Astrocyte of the spinal cord (primary cell): ENCODE measurements at regions not wholly inside any gene's neighbourhood (a gene's known extent, or its start where the extent isn't known, plus 50 kb on each side); places are given as distances from the start of the nearest gene placed in this dataset.

Source experiments
- DNase-seq: peaks from one replicate; pipeline ENCODE4 v3.0.0; 2011; ENCODE audit warnings: low read depth, low spot score
- H3K4me3 ChIP-seq: 2 replicates; pipeline ENCODE4 v1.5.1; 2011; ENCODE audit warnings: low read depth, mild to moderate bottlenecking, low read length, moderate library complexity
- CTCF ChIP-seq: IDR thresholded peaks from 2 replicates; pipeline ENCODE4 v1.5.1; 2012; ENCODE audit warnings: low read depth, mild to moderate bottlenecking, low read length, inconsistent platforms
- in situ Hi-C: cut with HindIII; loops from 2 replicates; pipeline ENCODE4 v1.10.0; 2017; ENCODE audit warnings: low sequenced_read_pairs

- no peak for DNase-seq
- in situ Hi-C loops = no loop called here
- H3K4me3 ChIP-seq = no peak overlapping the region
- TF ChIP-seq CTCF = no peak
Measured at GRCh38 chr11:131079036-131079435, 162.8 kb upstream of the SNX19 start.

- no peak overlapping the region for H3K4me3 ChIP-seq
- DNase-seq = no peak
- no peak for TF ChIP-seq CTCF
- in situ Hi-C loops = no loop called here
Measured at GRCh38 chr11:131089727-131090245, 173.5 kb upstream of the SNX19 start.

- TF ChIP-seq CTCF = no peak
- DNase-seq = no peak
- in situ Hi-C loops = no loop called here
- H3K4me3 ChIP-seq = no peak overlapping the region
Measured at GRCh38 chr11:131092469-131092868, 176.2 kb upstream of the SNX19 start.

- no peak for DNase-seq
- in situ Hi-C loops = no loop called here
- no peak for TF ChIP-seq CTCF
- H3K4me3 ChIP-seq = no peak overlapping the region
Measured at GRCh38 chr11:131094827-131095226, 178.5 kb upstream of the SNX19 start.

- in situ Hi-C loops = no loop called here
- no peak overlapping the region for H3K4me3 ChIP-seq
- TF ChIP-seq CTCF = no peak
- DNase-seq = no peak
Measured at GRCh38 chr11:131095511-131096185, 179.4 kb upstream of the SNX19 start.

- TF ChIP-seq CTCF = no peak
- in situ Hi-C loops = no loop called here
- no peak overlapping the region for H3K4me3 ChIP-seq
- peak; percentile 16 for DNase-seq
Measured at GRCh38 chr11:131099013-131099412, 182.7 kb upstream of the SNX19 start.
